Mucosa of descending colon (tissue), 3 donors: ENCODE measurements at regions not wholly inside any gene's neighbourhood (a gene's known extent, or its start where the extent isn't known, plus 50 kb on each side); places are given as distances from the start of the nearest gene placed in this dataset.
"Not testable (repeated sequence)": the region's sequence is repeated elsewhere in the genome, so short reads cannot be mapped to it uniquely, and the experiment has no call there.

Source experiments
- ATAC-seq: fragments of 200-7000 bp; cut with Tn5 transposase; one replicate; pipeline ENCODE4 v1.9.1; 2020; ENCODE audit warnings: mild to moderate bottlenecking, moderate library complexity
- DNase-seq, 3 donors: peaks; one replicate each; pipeline ENCODE4 v3.0.0-alpha.2; 2020
- H3K36me3 ChIP-seq: fragments of 200-600 bp; one replicate; pipeline ENCODE4 v1.8.0; 2021; ENCODE audit warnings: low read depth, mild to moderate bottlenecking
- H3K4me1 ChIP-seq: fragments of 200-600 bp; one replicate; pipeline ENCODE4 v1.8.0; 2021; ENCODE audit warnings: low read depth, mild to moderate bottlenecking
- H3K4me3 ChIP-seq: fragments of 200-600 bp; one replicate; pipeline ENCODE4 v1.8.0; 2021; ENCODE audit warnings: mild to moderate bottlenecking
- H3K9me3 ChIP-seq: fragments of 200-600 bp; one replicate; pipeline ENCODE4 v1.8.0; 2021; ENCODE audit warnings: mild to moderate bottlenecking
- CTCF ChIP-seq: fragments of 200-600 bp; IDR thresholded peaks from one replicate; pipeline ENCODE4 v1.8.0; 2022; ENCODE audit warnings: antibody characterized with exemption, mild to moderate bottlenecking
- intact Hi-C, 2 donors: fragments of 100-400 bp; cut with DNase I in 1 of 2; cut with micrococcal nuclease in 1 of 2; formaldehyde crosslinking; loops; one replicate each; pipeline versions ENCODE4 v1.11.0 to v1.11.1; 2022; cut with DNase I, micrococcal nuclease
- donor health status: DM: no; HTN: no; CAD: no; lungs with moderate emphysema.
- donor health status: DM: no; HTN: no; CAD: no.
- donor health status: DM: no; HTN: yes; CAD: no.

DNA sequence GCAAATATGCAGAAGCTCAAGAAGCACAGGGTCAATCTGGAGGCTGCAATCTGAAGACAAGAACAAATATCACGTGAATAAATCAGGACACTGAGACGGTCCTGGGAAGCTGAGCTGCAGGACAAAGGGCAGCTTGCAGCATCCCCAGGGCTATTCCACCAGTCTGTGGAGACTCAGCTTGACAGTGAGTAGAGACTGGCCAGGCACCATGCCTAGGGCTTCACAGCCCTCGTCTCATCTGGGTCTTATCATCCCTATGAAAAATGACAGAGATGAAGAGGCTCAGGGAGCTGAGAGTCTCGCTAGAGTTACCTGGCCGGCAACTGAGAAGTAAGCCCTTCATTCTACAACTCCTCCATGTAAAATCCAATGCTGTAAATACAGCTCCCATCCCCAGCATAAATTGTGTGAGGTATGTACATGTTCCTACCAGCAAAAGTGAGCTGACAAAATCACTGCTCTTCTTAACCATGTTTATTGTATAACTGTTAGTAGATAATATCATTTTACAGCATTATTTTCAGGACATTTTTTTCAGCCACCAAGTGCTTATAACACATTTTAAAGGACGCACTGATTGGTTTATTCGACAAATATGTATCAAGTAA is 186.6 kb upstream of the IGFBP3 start:
- Histone ChIP-seq H3K36me3 (no peaks in the 10 kb centered on the region), H3K9me3 (no peaks in the 10 kb centered on the region), H3K4me3 (no peak overlapping the region), H3K4me1 (no peaks in the 10 kb centered on the region)
- ATAC-seq = no peak
- no peak for TF ChIP-seq CTCF
- intact Hi-C loops = no loop called here
- no peak for DNase-seq

GRCh38 chr7:46100521-46100920 is 179.4 kb upstream of the IGFBP3 start:
- intact Hi-C loops = no loop called here
- Histone ChIP-seq H3K36me3 (no peaks in the 10 kb centered on the region), H3K9me3 (no peaks in the 10 kb centered on the region), H3K4me1 (no peaks in the 10 kb centered on the region), H3K4me3 (no peak overlapping the region)
- no peak for TF ChIP-seq CTCF
- no peak for ATAC-seq
- no peak for DNase-seq

DNA sequence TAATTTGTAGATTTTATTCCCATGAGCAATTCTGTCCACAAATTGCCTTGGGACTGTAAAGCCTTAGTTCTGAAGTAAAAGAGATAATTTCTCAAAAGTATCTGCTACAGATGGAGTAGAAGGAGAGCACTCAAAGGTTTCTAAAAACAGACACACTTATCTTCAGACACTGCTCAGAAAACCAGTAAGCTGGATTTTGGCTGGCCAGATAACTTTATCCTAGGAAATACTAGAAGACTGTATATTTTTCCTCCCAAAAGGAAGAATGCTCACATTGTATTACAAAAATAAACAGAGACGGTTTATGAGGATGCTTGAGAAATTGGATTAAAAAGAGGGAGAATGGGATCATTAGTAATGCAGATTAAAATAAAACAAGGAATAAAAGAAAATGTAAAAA is 178.0 kb upstream of the IGFBP3 start:
- Histone ChIP-seq H3K4me1 (no peaks in the 10 kb centered on the region), H3K36me3 (no peaks in the 10 kb centered on the region), H3K4me3 (no peak overlapping the region), H3K9me3 (no peaks in the 10 kb centered on the region)
- ATAC-seq = no peak
- DNase-seq = no peak
- intact Hi-C loops = no loop called here
- no peak for TF ChIP-seq CTCF

- no peaks in the 10 kb centered on the region for H3K9me3 ChIP-seq
- no peaks in the 10 kb centered on the region for H3K36me3 ChIP-seq
- ATAC-seq = no peak
- intact Hi-C loops = no loop called here
- DNase-seq = no peak
- H3K4me3 ChIP-seq = no peak overlapping the region
- H3K4me1 ChIP-seq = no peaks in the 10 kb centered on the region
- TF ChIP-seq CTCF = no peak
Observed at GRCh38 chr7:46091071-46091470, 170.0 kb upstream of the IGFBP3 start.

GRCh38 chr7:46089281-46089680 is 168.2 kb upstream of the IGFBP3 start:
- Histone ChIP-seq H3K9me3 (no peaks in the 10 kb centered on the region), H3K36me3 (no peaks in the 10 kb centered on the region), H3K4me3 (no peak overlapping the region), H3K4me1 (no peaks in the 10 kb centered on the region)
- DNase-seq (no peak), ATAC-seq (no peak)
- intact Hi-C loops = no loop called here
- TF ChIP-seq CTCF = no peak

DNA sequence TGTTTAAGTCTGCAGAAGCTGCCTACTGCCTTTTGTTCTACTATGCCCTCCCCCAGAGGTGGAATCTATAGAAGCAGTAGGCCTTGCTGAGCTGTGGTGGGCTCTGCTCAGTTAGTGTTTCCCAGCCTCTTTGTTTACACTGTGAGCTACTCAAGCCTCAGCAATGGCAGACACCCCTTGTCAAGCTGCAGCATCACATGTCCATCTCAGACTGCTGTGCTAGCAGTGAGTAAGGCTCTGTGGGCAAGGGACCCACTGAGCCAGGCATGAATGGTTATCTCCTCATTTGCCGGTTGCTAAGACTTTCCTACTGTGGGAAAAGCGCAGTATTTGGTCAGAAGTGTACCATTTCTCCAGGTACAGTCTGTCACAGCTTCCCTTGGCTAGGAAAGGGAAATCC is 167.4 kb upstream of the IGFBP3 start:
- H3K9me3 ChIP-seq, DNase-seq, ATAC-seq, intact Hi-C loops, H3K36me3 ChIP-seq, H3K4me3 ChIP-seq, H3K4me1 ChIP-seq: not testable (repeated sequence)
